ENCODE measurements at regions not wholly inside any gene's neighbourhood (a gene's known extent, or its start where the extent isn't known, plus 50 kb on each side); places are given as distances from the start of the nearest gene placed in this dataset.

- TF ChIP-seq CTCF (IDR thresholded peaks at IDR 0.05) (no peak), POLR2A (IDR thresholded peaks at IDR 0.05) (no peak)
These were observed 61.7 kb upstream of the SHB start for GRCh38 chr9:38130724-38131123.
